Erythroblast (primary cell): ENCODE measurements at regions not wholly inside any gene's neighbourhood (a gene's known extent, or its start where the extent isn't known, plus 50 kb on each side); places are given as distances from the start of the nearest gene placed in this dataset.

ENCODE experiments used
- GATA1 ChIP-seq: IDR thresholded peaks from 2 replicates; pipeline ENCODE4 v1.6.1; 2011; ENCODE audit warnings: low read depth, mild to moderate bottlenecking, control low read depth, low read length, moderate library complexity
- POLR2A ChIP-seq: IDR thresholded peaks from 2 replicates; pipeline ENCODE4 v1.6.1; 2011; ENCODE audit warnings: mild to moderate bottlenecking, low read length

DNA sequence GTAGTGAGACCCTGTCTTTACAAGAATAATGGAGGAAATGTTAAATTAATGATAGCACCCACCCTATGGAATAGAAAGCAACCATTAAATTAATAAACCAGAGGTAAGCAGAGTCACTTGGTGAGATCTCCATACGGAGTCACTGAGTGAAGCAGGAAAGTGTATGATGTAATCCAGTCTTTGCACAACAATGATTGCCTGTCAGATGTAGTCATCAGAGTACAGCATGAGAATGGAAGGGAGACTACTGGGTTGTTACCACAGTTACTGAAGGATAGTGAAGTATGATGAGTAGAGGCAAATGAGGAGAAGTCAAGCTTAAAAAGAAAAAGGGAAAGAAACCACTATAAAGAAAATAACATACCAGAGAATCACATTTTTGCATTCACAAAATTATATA, 371.9 kb upstream of the SHH start:
- TF ChIP-seq POLR2A: no peak
- TF ChIP-seq GATA1: no peak
